ENCODE measurements at regions not wholly inside any gene's neighbourhood (a gene's known extent, or its start where the extent isn't known, plus 50 kb on each side); places are given as distances from the start of the nearest gene placed in this dataset.

DNA sequence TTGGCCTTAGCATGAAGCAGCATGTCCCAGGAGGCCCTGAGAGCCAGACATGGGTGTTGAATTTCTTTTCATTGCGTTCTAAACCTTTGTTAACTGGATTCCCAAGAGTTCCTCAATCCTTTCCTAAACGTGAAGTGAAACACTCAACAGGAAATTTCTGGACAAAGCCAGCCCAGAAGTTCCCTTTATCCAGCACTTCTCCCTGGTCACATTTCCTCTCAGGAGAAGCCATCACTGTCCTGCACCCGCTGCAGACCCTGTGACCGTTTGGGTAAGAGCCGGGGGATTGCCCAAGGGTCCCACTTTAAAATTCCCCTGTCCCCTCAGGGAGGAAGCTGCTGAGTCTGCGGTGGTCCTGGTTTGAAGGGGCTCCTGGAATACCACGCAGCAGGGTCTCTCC lies 88.0 kb upstream of the ZPBP start:
- no peak for TF ChIP-seq SIN3A (IDR thresholded peaks at IDR 0.05; ENCODE audit: low read depth, low read length)
- TF ChIP-seq GATAD2B (conservative IDR thresholded peaks at IDR 0.05; ENCODE audit: low read depth): no peak
- Histone ChIP-seq H3K79me2 (ENCODE audit: control insufficient read depth, insufficient read depth, low read length) (no peaks in the 10 kb centered on the region), H3K4me2 (ENCODE audit: control insufficient read depth, insufficient read depth) (no peak overlapping the region), H3K27ac (ENCODE audit: control insufficient read depth, insufficient read depth) (no peak overlapping the region), H4K20me1 (ENCODE audit: control insufficient read depth, insufficient read depth) (no peaks in the 10 kb centered on the region), H3K4me1 (ENCODE audit: control insufficient read depth, insufficient read depth, low read length) (no peaks in the 10 kb centered on the region), H3K36me3 (ENCODE audit: control insufficient read depth in 2 of 2, insufficient read depth in 2 of 2, low read length in 1 of 2) (no peaks in the 10 kb centered on the region), H3K9ac (ENCODE audit: control insufficient read depth, insufficient read depth, low read length) (no peak overlapping the region), H3K27me3 (replicated peaks in 1 of 2; ENCODE audit: control insufficient read depth in 2 of 2, insufficient read depth in 2 of 2, low read length in 1 of 2) (0 out of 4 replicates have a peak, but pooled peaks cover 0 to 1% of the 10 kb centered on the region in 2 experiments), H3K4me3 (no peak overlapping the region), H3K9me3 (replicated peaks; ENCODE audit: control insufficient read depth, insufficient read depth, low read length) (no peaks in the 10 kb centered on the region), H2AFZ (ENCODE audit: control insufficient read depth, low read depth, low read length) (no peak overlapping the region)
- FAIRE-seq: no peak
- 38% methylated on average over 7 of the region's 7 CpGs for WGBS (ENCODE audit: insufficient coverage, insufficient replicate concordance, low lambda C conversion rate, missing lambda C conversion rate)
- DNase-seq (ENCODE audit: low read depth, low spot score): no peak
- ATAC-seq: no peak
- ChIA-PET POLR2A (no interaction called here), CTCF (no interaction called here), SMC1A (ENCODE audit: uncharacterized antibody, unreplicated experiment) (interaction anchor here (1.2 kb wide), 1 partner anchor 37 kb away, joined by 4 read pairs; no protein-coding TSS in a partner anchor), RAD21 (ENCODE audit: unreplicated experiment) (no interaction called here)
- in situ Hi-C loops (cut with MboI) (no loop called here), intact Hi-C loops (cut with micrococcal nuclease; ENCODE audit: unreplicated experiment) (no loop called here)
- BruUV-seq (replicated peaks): no TSS peak

- Histone ChIP-seq H3K27me3 (replicated peaks in 1 of 2; ENCODE audit: control insufficient read depth in 2 of 2, insufficient read depth in 2 of 2, low read length in 1 of 2) (0 out of 4 replicates have a peak, but pooled peaks cover 0 to 1% of the 10 kb centered on the region in 2 experiments), H3K9me3 (replicated peaks; ENCODE audit: control insufficient read depth, insufficient read depth, low read length) (no peaks in the 10 kb centered on the region; the same call in 2 of the 3 replicates), H2AFZ (ENCODE audit: control insufficient read depth, low read depth, low read length) (no peak overlapping the region), H3K36me3 (ENCODE audit: control insufficient read depth in 2 of 2, insufficient read depth in 2 of 2, low read length in 1 of 2) (no peaks in the 10 kb centered on the region), H3K4me1 (ENCODE audit: control insufficient read depth, insufficient read depth, low read length) (no peaks in the 10 kb centered on the region), H3K4me3 (no peak overlapping the region), H3K79me2 (ENCODE audit: control insufficient read depth, insufficient read depth, low read length) (no peaks in the 10 kb centered on the region), H4K20me1 (ENCODE audit: control insufficient read depth, insufficient read depth) (no peaks in the 10 kb centered on the region), H3K4me2 (ENCODE audit: control insufficient read depth, insufficient read depth) (no peak overlapping the region), H3K9ac (ENCODE audit: control insufficient read depth, insufficient read depth, low read length) (no peak overlapping the region), H3K27ac (ENCODE audit: control insufficient read depth, insufficient read depth) (no peak overlapping the region)
- POLR2A ChIA-PET: no interaction called here
- RAD21 ChIA-PET (ENCODE audit: unreplicated experiment): no interaction called here
- in situ Hi-C loops (cut with MboI) (no loop called here), intact Hi-C loops (cut with micrococcal nuclease; ENCODE audit: unreplicated experiment) (no loop called here)
- SMC1A ChIA-PET (ENCODE audit: uncharacterized antibody, unreplicated experiment): interaction anchor here (0.8 to 1.2 kb wide), 2 partner anchors 10 to 11 kb away, joined by 3 to 6 read pairs; no protein-coding TSS in a partner anchor
- DNase-seq (ENCODE audit: low read depth, low spot score) (no peak), FAIRE-seq (no peak), ATAC-seq (no peak)
- CTCF ChIA-PET: interaction anchor here (1.0 kb wide), 1 partner anchor 8 kb away, joined by 3 read pairs; no protein-coding TSS in a partner anchor
- BruUV-seq (replicated peaks): no TSS peak
- 61% methylated on average over 8 of the region's 8 CpGs for WGBS (ENCODE audit: insufficient coverage, insufficient replicate concordance, low lambda C conversion rate, missing lambda C conversion rate)
- TF ChIP-seq WRNIP1 (IDR thresholded peaks at IDR 0.05; ENCODE audit: borderline replicate concordance, low read depth, low read length) (no peak), KDM1A (IDR thresholded peaks at IDR 0.05; ENCODE audit: borderline replicate concordance) (no peak), ATF7 (IDR thresholded peaks at IDR 0.05; ENCODE audit: low read depth) (no peak), EGR1 (IDR thresholded peaks at IDR 0.05; ENCODE audit: borderline replicate concordance in 1 of 2, low read depth in 2 of 2, low read length in 2 of 2) (no peak), NBN (IDR thresholded peaks at IDR 0.05) (no peak), YBX1 (IDR thresholded peaks at IDR 0.05) (no peak), ZNF687 (IDR thresholded peaks at IDR 0.05) (no peak), NR2F1 (conservative IDR thresholded peaks at IDR 0.05) (no peak)
- TF ChIP-seq, protein P1, sequence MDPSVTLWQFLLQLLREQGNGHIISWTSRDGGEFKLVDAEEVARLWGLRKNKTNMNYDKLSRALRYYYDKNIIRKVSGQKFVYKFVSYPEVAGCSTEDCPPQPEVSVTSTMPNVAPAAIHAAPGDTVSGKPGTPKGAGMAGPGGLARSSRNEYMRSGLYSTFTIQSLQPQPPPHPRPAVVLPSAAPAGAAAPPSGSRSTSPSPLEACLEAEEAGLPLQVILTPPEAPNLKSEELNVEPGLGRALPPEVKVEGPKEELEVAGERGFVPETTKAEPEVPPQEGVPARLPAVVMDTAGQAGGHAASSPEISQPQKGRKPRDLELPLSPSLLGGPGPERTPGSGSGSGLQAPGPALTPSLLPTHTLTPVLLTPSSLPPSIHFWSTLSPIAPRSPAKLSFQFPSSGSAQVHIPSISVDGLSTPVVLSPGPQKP (IDR thresholded peaks at IDR 0.05; ENCODE audit: low read depth, low read length): no peak
- TF ChIP-seq, protein P2, sequence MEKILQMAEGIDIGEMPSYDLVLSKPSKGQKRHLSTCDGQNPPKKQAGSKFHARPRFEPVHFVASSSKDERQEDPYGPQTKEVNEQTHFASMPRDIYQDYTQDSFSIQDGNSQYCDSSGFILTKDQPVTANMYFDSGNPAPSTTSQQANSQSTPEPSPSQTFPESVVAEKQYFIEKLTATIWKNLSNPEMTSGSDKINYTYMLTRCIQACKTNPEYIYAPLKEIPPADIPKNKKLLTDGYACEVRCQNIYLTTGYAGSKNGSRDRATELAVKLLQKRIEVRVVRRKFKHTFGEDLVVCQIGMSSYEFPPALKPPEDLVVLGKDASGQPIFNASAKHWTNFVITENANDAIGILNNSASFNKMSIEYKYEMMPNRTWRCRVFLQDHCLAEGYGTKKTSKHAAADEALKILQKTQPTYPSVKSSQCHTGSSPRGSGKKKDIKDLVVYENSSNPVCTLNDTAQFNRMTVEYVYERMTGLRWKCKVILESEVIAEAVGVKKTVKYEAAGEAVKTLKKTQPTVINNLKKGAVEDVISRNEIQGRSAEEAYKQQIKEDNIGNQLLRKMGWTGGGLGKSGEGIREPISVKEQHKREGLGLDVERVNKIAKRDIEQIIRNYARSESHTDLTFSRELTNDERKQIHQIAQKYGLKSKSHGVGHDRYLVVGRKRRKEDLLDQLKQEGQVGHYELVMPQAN (conservative IDR thresholded peaks at IDR 0.05): no peak
These were observed 85.1 kb upstream of the ZPBP start for GRCh38 chr7:50178166-50178565.

All from GM12878 (cell line).